SU-DHL-6 (cell line): ENCODE measurements at regions not wholly inside any gene's neighbourhood (a gene's known extent, or its start where the extent isn't known, plus 50 kb on each side); places are given as distances from the start of the nearest gene placed in this dataset.

ENCODE experiments used
- H2AFZ ChIP-seq: fragments of 200-600 bp; sonication (generic); 2 replicates; pipeline ENCODE4 v1.6.1; 2014; ENCODE audit warnings: low read depth, mild to moderate bottlenecking, moderate library complexity, mixed read lengths, antibody characterized with exemption, low read length; ENCODE audit not compliant: severe bottlenecking
- H3F3A ChIP-seq: fragments of 200-600 bp; shearing (Covaris generic); 2 replicates; pipeline ENCODE4 v1.6.0; 2016; ENCODE audit warnings: antibody characterized with exemption, mild to moderate bottlenecking; ENCODE audit not compliant: insufficient read depth
- H3K27ac ChIP-seq: fragments of 200-600 bp; sonication (generic); 2 replicates; pipeline ENCODE4 v1.5.1; 2016; ENCODE audit warnings: low read depth, mild to moderate bottlenecking, low read length, moderate library complexity, mixed read lengths
- H3K27me3 ChIP-seq: fragments of 200-600 bp; sonication (generic), shearing (Covaris generic); 2 replicates; pipeline ENCODE4 v1.6.0; 2014; ENCODE audit warnings: mild to moderate bottlenecking, low read length
- H3K36me3 ChIP-seq: fragments of 200-600 bp; sonication (generic); 2 replicates; pipeline ENCODE4 v1.6.1; 2014; ENCODE audit warnings: mild to moderate bottlenecking, low read length, mixed read lengths
- H3K4me2 ChIP-seq: fragments of 300-600, 200-600 bp; shearing (Covaris generic), sonication (generic); 2 replicates; pipeline ENCODE4 v1.6.0; 2014; ENCODE audit warnings: low read length, low read depth, mild to moderate bottlenecking; ENCODE audit not compliant: poor library complexity, severe bottlenecking
- H3K4me3 ChIP-seq: fragments of 200-600 bp; sonication (generic); 2 replicates; pipeline ENCODE4 v1.5.1; 2014; ENCODE audit warnings: antibody characterized with exemption, low read length, mild to moderate bottlenecking, mixed read lengths; ENCODE audit not compliant: insufficient read depth, poor library complexity, severe bottlenecking
- H3K79me2 ChIP-seq: fragments of 200-600 bp; sonication (generic); 2 replicates; pipeline ENCODE4 v1.6.1; 2014; ENCODE audit warnings: mild to moderate bottlenecking, low read length, moderate library complexity; ENCODE audit not compliant: insufficient read depth
- H3K9ac ChIP-seq: fragments of 200-600 bp; sonication (generic); 2 replicates; pipeline ENCODE4 v1.7.0; 2014; ENCODE audit warnings: mild to moderate bottlenecking, low read length
- H3K9me2 ChIP-seq: fragments of 200-600 bp; sonication (generic); replicated peaks from 2 replicates; pipeline ENCODE4 v1.6.1; 2014; ENCODE audit warnings: low read length; ENCODE audit not compliant: insufficient read depth
- H3K9me3 ChIP-seq: fragments of 200-600 bp; sonication (generic); 2 replicates; pipeline ENCODE4 v1.6.1; 2014; ENCODE audit warnings: low read length, mixed read lengths; ENCODE audit not compliant: insufficient read depth
- H4K20me1 ChIP-seq: fragments of 200-600 bp; sonication (generic); 2 replicates; pipeline ENCODE4 v1.6.1; 2014; ENCODE audit warnings: low read depth, mild to moderate bottlenecking, antibody characterized with exemption, low read length, moderate library complexity, mixed read lengths
- EZH2phosphoT487 ChIP-seq: fragments of 200-600 bp; sonication (generic), shearing (Covaris generic); conservative IDR thresholded peaks from 2 replicates; pipeline ENCODE4 v1.6.1; 2018; ENCODE audit warnings: mild to moderate bottlenecking, antibody characterized with exemption, low read length, moderate library complexity, mixed read lengths
- TF ChIP-seq, protein P1 (sequence below): fragments of 200-600 bp; sonication (generic); IDR thresholded peaks from one replicate; pipeline ENCODE4 v1.5.1; 2017; ENCODE audit warnings: antibody characterized with exemption, mild to moderate bottlenecking, low read length, moderate library complexity; ENCODE audit not compliant: insufficient read depth, poor library complexity, severe bottlenecking

DNA sequence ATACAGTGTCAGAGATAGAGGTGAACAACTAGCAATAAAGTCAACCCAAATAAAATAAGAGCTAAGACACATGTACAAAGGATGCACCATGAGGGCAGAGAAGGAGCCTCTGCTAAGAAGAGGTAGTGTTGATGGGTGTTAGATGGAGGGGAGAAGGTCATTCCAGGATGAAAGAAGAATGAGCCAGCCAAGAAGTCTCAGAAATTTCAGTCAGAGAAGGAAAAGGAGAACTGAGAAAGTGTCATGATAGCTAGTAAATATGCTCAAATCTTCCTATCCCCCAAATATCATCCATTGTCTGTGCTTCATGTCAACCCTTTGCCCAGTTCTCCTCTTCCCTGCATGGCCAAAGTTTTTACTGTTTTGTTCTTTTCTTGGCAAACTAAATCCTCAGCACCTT is 225.2 kb upstream of the BTG1 start:
- Histone ChIP-seq H3K9me3 (no peaks in the 10 kb centered on the region), H3K9ac (no peak overlapping the region), H3K79me2 (no peaks in the 10 kb centered on the region), H3K36me3 (no peaks in the 10 kb centered on the region), H3K9me2 (no peaks in the 10 kb centered on the region), H3K4me2 (no peak overlapping the region), H4K20me1 (no peaks in the 10 kb centered on the region), H3K4me3 (no peak overlapping the region), H3F3A (peaks cover 6% of the 10 kb centered on the region; the same call in 1 of the 2 replicates), H3K27me3 (no peaks in the 10 kb centered on the region), H3K27ac (no peak overlapping the region), H2AFZ (no peak overlapping the region)
- TF ChIP-seq EZH2phosphoT487, result no peak
- TF ChIP-seq, protein P1, sequence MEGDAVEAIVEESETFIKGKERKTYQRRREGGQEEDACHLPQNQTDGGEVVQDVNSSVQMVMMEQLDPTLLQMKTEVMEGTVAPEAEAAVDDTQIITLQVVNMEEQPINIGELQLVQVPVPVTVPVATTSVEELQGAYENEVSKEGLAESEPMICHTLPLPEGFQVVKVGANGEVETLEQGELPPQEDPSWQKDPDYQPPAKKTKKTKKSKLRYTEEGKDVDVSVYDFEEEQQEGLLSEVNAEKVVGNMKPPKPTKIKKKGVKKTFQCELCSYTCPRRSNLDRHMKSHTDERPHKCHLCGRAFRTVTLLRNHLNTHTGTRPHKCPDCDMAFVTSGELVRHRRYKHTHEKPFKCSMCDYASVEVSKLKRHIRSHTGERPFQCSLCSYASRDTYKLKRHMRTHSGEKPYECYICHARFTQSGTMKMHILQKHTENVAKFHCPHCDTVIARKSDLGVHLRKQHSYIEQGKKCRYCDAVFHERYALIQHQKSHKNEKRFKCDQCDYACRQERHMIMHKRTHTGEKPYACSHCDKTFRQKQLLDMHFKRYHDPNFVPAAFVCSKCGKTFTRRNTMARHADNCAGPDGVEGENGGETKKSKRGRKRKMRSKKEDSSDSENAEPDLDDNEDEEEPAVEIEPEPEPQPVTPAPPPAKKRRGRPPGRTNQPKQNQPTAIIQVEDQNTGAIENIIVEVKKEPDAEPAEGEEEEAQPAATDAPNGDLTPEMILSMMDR, result no peak

DNA sequence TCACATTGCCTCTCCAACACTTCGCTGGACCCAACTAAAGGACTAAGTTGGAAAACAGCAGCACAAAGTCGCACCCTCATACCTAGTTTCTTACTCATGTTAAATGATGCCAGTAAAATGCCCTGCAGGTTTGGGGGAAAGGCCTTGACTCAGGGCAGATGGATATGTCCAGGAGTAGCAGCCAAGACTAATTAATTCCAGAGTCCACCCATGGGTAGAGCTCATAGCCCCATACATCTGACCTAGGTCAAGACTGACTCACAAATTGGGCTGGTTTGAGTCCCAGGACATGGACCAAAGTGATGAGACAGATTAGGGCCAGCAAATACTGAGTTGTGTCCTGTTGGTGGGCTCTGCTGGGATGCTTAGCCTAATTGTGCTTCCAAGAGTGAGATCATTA is 224.0 kb upstream of the BTG1 start:
- Histone ChIP-seq H3F3A (peaks cover 18% of the 10 kb centered on the region), H3K27me3 (no peaks in the 10 kb centered on the region), H3K36me3 (no peaks in the 10 kb centered on the region), H4K20me1 (no peaks in the 10 kb centered on the region), H2AFZ (no peak overlapping the region), H3K9ac (no peak overlapping the region), H3K9me2 (no peaks in the 10 kb centered on the region), H3K9me3 (no peaks in the 10 kb centered on the region), H3K4me2 (no peak overlapping the region), H3K27ac (no peak overlapping the region), H3K4me3 (no peak overlapping the region), H3K79me2 (no peaks in the 10 kb centered on the region)
- TF ChIP-seq, protein P1, result no peak
- no peak for TF ChIP-seq EZH2phosphoT487

DNA sequence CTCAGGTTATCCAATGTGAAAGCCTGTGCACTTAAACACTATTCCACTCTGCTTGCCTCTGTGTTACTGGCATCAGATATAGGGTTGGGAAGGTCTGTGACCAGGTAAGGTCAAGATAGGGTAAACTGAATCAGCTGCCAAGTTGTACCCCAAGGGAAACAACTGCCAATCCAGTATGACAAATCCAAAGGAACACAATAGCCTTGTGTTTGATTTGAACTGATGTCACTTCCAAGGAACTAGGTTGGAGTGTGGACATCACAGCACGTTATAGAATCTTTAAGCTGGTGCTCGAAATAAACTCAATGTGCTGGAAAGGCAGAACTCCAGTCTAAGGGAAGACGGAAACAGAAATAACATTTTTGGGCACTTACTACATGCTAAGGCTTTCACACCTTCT is 223.4 kb upstream of the BTG1 start:
- no peaks in the 10 kb centered on the region for H3K79me2 ChIP-seq
- no peaks in the 10 kb centered on the region for H3K36me3 ChIP-seq
- no peaks in the 10 kb centered on the region for H3K9me3 ChIP-seq
- H3K27me3 ChIP-seq, result no peaks in the 10 kb centered on the region
- H3K9ac ChIP-seq, result no peak overlapping the region
- H3K9me2 ChIP-seq, result no peaks in the 10 kb centered on the region
- peaks cover 24% of the 10 kb centered on the region for H3F3A ChIP-seq
- no peak overlapping the region for H3K4me2 ChIP-seq
- H3K4me3 ChIP-seq, result no peak overlapping the region
- H3K27ac ChIP-seq, result no peak overlapping the region
- H4K20me1 ChIP-seq, result no peaks in the 10 kb centered on the region
- H2AFZ ChIP-seq, result no peak overlapping the region
- TF ChIP-seq, protein P1, result no peak
- no peak for TF ChIP-seq EZH2phosphoT487
